Muscle layer of duodenum (tissue), 2 donors: ENCODE measurements at regions not wholly inside any gene's neighbourhood (a gene's known extent, or its start where the extent isn't known, plus 50 kb on each side); places are given as distances from the start of the nearest gene placed in this dataset.
"Not testable (repeated sequence)": the region's sequence is repeated elsewhere in the genome, so short reads cannot be mapped to it uniquely, and the experiment has no call there.

ENCODE experiments used
- H3K27ac ChIP-seq: one replicate; pipeline ENCODE4 v1.7.0; 2013; ENCODE audit warnings: mild to moderate bottlenecking, low read length
- H3K27me3 ChIP-seq: one replicate; pipeline ENCODE4 v1.7.0; 2013; ENCODE audit warnings: low read depth, mild to moderate bottlenecking, control low read depth, low read length
- H3K36me3 ChIP-seq, 2 donors: one replicate each; pipeline ENCODE4 v1.7.0; 2013; ENCODE audit warnings: low read length in 2 of 2, control low read depth in 1 of 2, mild to moderate bottlenecking in 1 of 2; ENCODE audit not compliant: insufficient read depth in 2 of 2, control insufficient read depth in 1 of 2
- H3K4me1 ChIP-seq, 2 donors: one replicate each; pipeline ENCODE4 v1.7.0; 2013; ENCODE audit warnings: low read length in 2 of 2, mild to moderate bottlenecking in 2 of 2, control low read depth in 1 of 2, moderate library complexity in 1 of 2; ENCODE audit not compliant: insufficient read depth in 2 of 2, control insufficient read depth in 1 of 2
- H3K4me3 ChIP-seq, 2 donors: one replicate each; pipeline ENCODE4 v1.7.0; 2013; ENCODE audit warnings: low read length in 2 of 2, low read depth in 1 of 2, mild to moderate bottlenecking in 1 of 2
- H3K9me3 ChIP-seq, 2 donors: one replicate each; pipeline ENCODE4 v1.7.0; 2013; ENCODE audit warnings: low read length in 2 of 2, control low read depth in 1 of 2, mild to moderate bottlenecking in 1 of 2; ENCODE audit not compliant: control insufficient read depth in 1 of 2
- donor health status: healthy.

- Histone ChIP-seq H3K4me3 (no peak overlapping the region), H3K36me3 (no peaks in the 10 kb centered on the region), H3K9me3 (no peaks in the 10 kb centered on the region), H3K4me1 (no peaks in the 10 kb centered on the region), H3K27me3 (no peaks in the 10 kb centered on the region), H3K27ac (no peak overlapping the region)
Observed at GRCh38 chr3:152126260-152126659, 142.5 kb upstream of the MBNL1 start.

GRCh38 chr3:152127058-152127457 is 141.7 kb upstream of the MBNL1 start:
- no peaks in the 10 kb centered on the region for H3K36me3 ChIP-seq
- H3K4me3 ChIP-seq, result no peak overlapping the region
- H3K27ac ChIP-seq, result no peak overlapping the region
- H3K4me1 ChIP-seq, result no peaks in the 10 kb centered on the region
- no peaks in the 10 kb centered on the region for H3K27me3 ChIP-seq
- H3K9me3 ChIP-seq, result no peaks in the 10 kb centered on the region

DNA sequence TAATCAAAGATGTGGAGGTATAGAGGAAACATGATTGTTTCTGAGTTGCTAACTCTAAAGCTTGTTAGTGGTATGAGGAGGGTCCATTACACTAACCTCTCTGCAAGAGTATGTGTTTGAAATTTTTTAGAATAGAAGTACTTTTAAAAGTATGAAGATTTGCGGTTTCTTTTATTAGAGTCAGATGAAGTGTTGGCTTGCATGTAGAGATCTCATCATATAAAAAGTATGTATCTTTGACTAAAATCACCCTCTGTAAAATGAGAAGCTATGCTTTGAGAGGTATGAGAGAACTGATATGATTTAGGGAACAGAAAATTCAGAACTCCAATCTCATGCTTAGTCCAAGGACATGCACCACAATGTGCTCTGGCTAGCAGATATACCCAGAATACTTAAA is 140.4 kb upstream of the MBNL1 start:
- Histone ChIP-seq H3K36me3 (no peaks in the 10 kb centered on the region), H3K27ac (no peak overlapping the region), H3K4me1 (no peaks in the 10 kb centered on the region), H3K27me3 (no peaks in the 10 kb centered on the region), H3K4me3 (no peak overlapping the region), H3K9me3 (no peaks in the 10 kb centered on the region)

GRCh38 chr3:152139651-152140050 is 129.1 kb upstream of the MBNL1 start:
- Histone ChIP-seq H3K4me3 (no peak overlapping the region), H3K36me3 (no peaks in the 10 kb centered on the region), H3K27ac (no peak overlapping the region), H3K9me3 (peaks cover 0 to 4% of the 10 kb centered on the region in 2 donors), H3K4me1 (no peaks in the 10 kb centered on the region), H3K27me3 (no peaks in the 10 kb centered on the region)

- no peak overlapping the region for H3K27ac ChIP-seq
- no peaks in the 10 kb centered on the region for H3K4me1 ChIP-seq
- no peaks in the 10 kb centered on the region for H3K9me3 ChIP-seq
- no peaks in the 10 kb centered on the region for H3K36me3 ChIP-seq
- H3K27me3 ChIP-seq, result no peaks in the 10 kb centered on the region
- H3K4me3 ChIP-seq, result no peak overlapping the region
Observed at GRCh38 chr3:152146461-152146860, 122.3 kb upstream of the MBNL1 start.

GRCh38 chr3:152147748-152148147 is 121.0 kb upstream of the MBNL1 start:
- Histone ChIP-seq H3K36me3 (no peaks in the 10 kb centered on the region), H3K4me1 (no peaks in the 10 kb centered on the region), H3K27ac (no peak overlapping the region), H3K9me3 (no peaks in the 10 kb centered on the region), H3K4me3 (no peak overlapping the region), H3K27me3 (no peaks in the 10 kb centered on the region)

- no peak overlapping the region for H3K27ac ChIP-seq
- no peaks in the 10 kb centered on the region for H3K36me3 ChIP-seq
- H3K27me3 ChIP-seq, result no peaks in the 10 kb centered on the region
- H3K9me3 ChIP-seq, result no peaks in the 10 kb centered on the region
- H3K4me1 ChIP-seq, result no peaks in the 10 kb centered on the region
- no peak overlapping the region for H3K4me3 ChIP-seq
Observed at GRCh38 chr3:152148579-152148978, 120.2 kb upstream of the MBNL1 start.

GRCh38 chr3:152149832-152150231 is 118.9 kb upstream of the MBNL1 start:
- H3K4me1 ChIP-seq, result no peaks in the 10 kb centered on the region
- no peak overlapping the region for H3K27ac ChIP-seq
- H3K9me3 ChIP-seq, result no peaks in the 10 kb centered on the region
- H3K27me3 ChIP-seq, result no peaks in the 10 kb centered on the region
- H3K4me3 ChIP-seq, result no peak overlapping the region
- H3K36me3 ChIP-seq, result no peaks in the 10 kb centered on the region

DNA sequence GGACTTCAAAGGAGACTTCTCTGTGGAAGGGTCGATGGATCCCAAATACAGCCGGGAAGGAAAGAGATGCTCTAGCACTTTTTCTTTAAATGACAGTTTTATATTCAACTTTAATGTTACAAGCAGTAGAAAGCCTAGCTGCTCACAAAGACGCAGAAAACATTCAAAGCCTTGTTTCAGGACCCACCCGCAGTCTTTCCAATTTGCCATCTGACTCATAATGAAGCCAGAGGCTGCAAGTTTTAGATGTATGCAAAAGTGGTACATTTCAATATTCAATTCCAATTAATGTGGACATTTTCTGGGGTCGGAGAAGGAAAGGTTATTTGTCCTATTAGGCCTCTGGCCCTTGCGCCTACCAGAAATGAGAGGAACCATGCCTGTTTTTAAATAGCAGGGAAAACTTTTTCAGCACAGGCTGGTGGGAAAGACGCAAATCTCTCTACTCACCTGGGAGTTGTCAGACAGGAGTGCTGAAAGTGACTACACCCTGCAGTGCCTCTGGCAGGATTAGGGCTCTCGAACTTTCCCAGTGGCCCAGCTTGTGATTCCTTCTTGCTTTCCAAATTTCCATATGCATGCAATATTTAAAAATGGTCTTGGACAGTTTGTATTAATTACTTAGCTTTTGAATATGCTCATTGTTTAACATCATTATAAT is 117.4 kb upstream of the MBNL1 start:
- Histone ChIP-seq H3K9me3 (no peaks in the 10 kb centered on the region), H3K36me3 (no peaks in the 10 kb centered on the region), H3K27me3 (no peaks in the 10 kb centered on the region), H3K4me3 (no peak overlapping the region), H3K27ac (no peak overlapping the region), H3K4me1 (no peaks in the 10 kb centered on the region)

DNA sequence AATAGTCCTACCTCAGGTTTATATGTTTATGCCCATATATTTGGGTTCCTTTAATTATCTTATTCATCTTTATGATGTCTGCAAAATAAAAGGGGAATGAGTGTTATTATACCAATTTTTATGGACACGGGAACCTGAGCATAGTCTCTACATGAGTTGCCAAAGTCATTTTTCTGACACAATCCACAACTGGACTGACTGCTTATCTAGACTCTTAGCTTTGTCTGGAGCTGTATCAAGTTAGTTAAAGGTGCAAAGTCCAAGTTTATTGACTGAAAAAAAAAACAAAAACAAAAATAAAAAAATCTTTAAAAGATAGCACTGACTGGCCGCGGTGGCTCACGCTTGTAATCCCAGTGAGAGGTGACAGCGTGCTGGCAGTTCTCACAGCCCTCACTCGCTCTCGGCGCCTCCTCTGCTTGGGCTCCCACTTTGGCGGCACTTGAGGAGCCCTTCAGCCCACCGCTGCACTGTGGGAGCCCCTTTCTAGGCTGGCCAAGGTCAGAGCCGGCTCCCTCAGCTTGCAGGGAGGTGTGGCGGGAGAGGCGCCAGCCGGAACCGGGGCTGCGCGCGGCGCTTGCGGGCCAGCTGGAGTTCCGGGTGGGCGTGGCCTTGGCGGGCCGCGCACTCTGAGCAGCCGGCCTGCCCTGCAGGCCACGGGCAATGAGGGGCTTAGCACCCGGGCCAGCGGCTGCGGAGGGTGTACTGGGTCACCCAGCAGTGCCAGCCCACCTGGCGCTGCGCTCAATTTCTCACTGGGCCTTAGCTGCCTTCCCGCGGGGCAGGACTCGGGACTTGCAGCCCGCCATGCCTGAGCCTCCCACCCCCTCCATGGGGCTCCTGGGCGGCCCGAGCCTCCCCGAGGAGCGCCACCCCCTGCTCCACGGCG is 116.6 kb upstream of the MBNL1 start:
- not testable (repeated sequence) for H3K27me3 ChIP-seq, H3K27ac ChIP-seq, H3K9me3 ChIP-seq, H3K4me3 ChIP-seq, H3K4me1 ChIP-seq, H3K36me3 ChIP-seq

GRCh38 chr3:152153115-152153514 is 115.6 kb upstream of the MBNL1 start:
- not testable (repeated sequence) for H3K36me3 ChIP-seq, H3K27me3 ChIP-seq, H3K4me3 ChIP-seq, H3K4me1 ChIP-seq, H3K9me3 ChIP-seq, H3K27ac ChIP-seq
